Muscle layer of duodenum (tissue), 2 donors: ENCODE measurements at regions not wholly inside any gene's neighbourhood (a gene's known extent, or its start where the extent isn't known, plus 50 kb on each side); places are given as distances from the start of the nearest gene placed in this dataset.

Source experiments
- H3K27ac ChIP-seq: one replicate; pipeline ENCODE4 v1.7.0; 2013; ENCODE audit warnings: mild to moderate bottlenecking, low read length
- H3K27me3 ChIP-seq: one replicate; pipeline ENCODE4 v1.7.0; 2013; ENCODE audit warnings: low read depth, mild to moderate bottlenecking, control low read depth, low read length
- H3K36me3 ChIP-seq, 2 donors: one replicate each; pipeline ENCODE4 v1.7.0; 2013; ENCODE audit warnings: low read length in 2 of 2, control low read depth in 1 of 2, mild to moderate bottlenecking in 1 of 2; ENCODE audit not compliant: insufficient read depth in 2 of 2, control insufficient read depth in 1 of 2
- H3K4me1 ChIP-seq, 2 donors: one replicate each; pipeline ENCODE4 v1.7.0; 2013; ENCODE audit warnings: low read length in 2 of 2, mild to moderate bottlenecking in 2 of 2, control low read depth in 1 of 2, moderate library complexity in 1 of 2; ENCODE audit not compliant: insufficient read depth in 2 of 2, control insufficient read depth in 1 of 2
- H3K4me3 ChIP-seq, 2 donors: one replicate each; pipeline ENCODE4 v1.7.0; 2013; ENCODE audit warnings: low read length in 2 of 2, low read depth in 1 of 2, mild to moderate bottlenecking in 1 of 2
- H3K9me3 ChIP-seq, 2 donors: one replicate each; pipeline ENCODE4 v1.7.0; 2013; ENCODE audit warnings: low read length in 2 of 2, control low read depth in 1 of 2, mild to moderate bottlenecking in 1 of 2; ENCODE audit not compliant: control insufficient read depth in 1 of 2
- donor health status: healthy.

GRCh38 chr4:184526228-184526627 is 51.9 kb upstream of the IRF2 start:
- Histone ChIP-seq H3K27ac (no peak overlapping the region), H3K36me3 (no peaks in the 10 kb centered on the region), H3K4me1 (no peaks in the 10 kb centered on the region), H3K9me3 (peaks cover 0 to 7% of the 10 kb centered on the region in 2 donors), H3K4me3 (no peak overlapping the region), H3K27me3 (no peaks in the 10 kb centered on the region)
